Tibial nerve (tissue), 4 donors: ENCODE measurements at regions not wholly inside any gene's neighbourhood (a gene's known extent, or its start where the extent isn't known, plus 50 kb on each side); places are given as distances from the start of the nearest gene placed in this dataset.

ENCODE experiments used
- DNase-seq, 2 donors: peaks; one replicate each; pipeline ENCODE4 v3.0.0-alpha.2; 2019; ENCODE audit warnings: low spot score in 2 of 2
- H3K27ac ChIP-seq, 4 donors: fragments of 200-600 bp; sonication (generic) in 3 of 4; one replicate each; pipeline ENCODE4 v1.5.1; 2017 to 2019; ENCODE audit warnings: mild to moderate bottlenecking in 1 of 4
- H3K27me3 ChIP-seq, 2 donors: fragments of 200-600 bp; sonication (generic) in 1 of 2; one replicate each; pipeline versions ENCODE4 v1.5.1 to v1.6.0; 2017 to 2019
- H3K36me3 ChIP-seq, 3 donors: fragments of 200-600 bp; sonication (generic); one replicate each; pipeline ENCODE4 v1.5.1; 2018 to 2019
- H3K4me1 ChIP-seq, 4 donors: fragments of 200-600 bp; sonication (generic) in 3 of 4; one replicate each; pipeline ENCODE4 v1.5.1; 2017 to 2019
- H3K4me3 ChIP-seq, 4 donors: fragments of 200-600 bp; sonication (generic) in 3 of 4; one replicate each; pipeline ENCODE4 v1.5.1; 2017 to 2019; ENCODE audit warnings: mild to moderate bottlenecking in 1 of 4, moderate library complexity in 1 of 4
- H3K9me3 ChIP-seq, 4 donors: fragments of 200-600 bp; sonication (generic) in 3 of 4; one replicate each; pipeline ENCODE4 v1.5.1; 2017 to 2019
- CTCF ChIP-seq, 5 experiments: fragments of 200-600 bp in 3 of 5; fragments of 450-650 bp in 2 of 5; sonication (generic) in 3 of 5; IDR thresholded peaks; one replicate each; pipeline ENCODE4 v1.5.1; 2016 to 2019; ENCODE audit warnings: antibody characterized with exemption in 5 of 5, mild to moderate bottlenecking in 3 of 5, moderate library complexity in 2 of 5
- EP300 ChIP-seq, 2 donors: sonication (generic); formaldehyde crosslinking; IDR thresholded peaks; one replicate each; pipeline ENCODE4 v1.6.1; 2017; ENCODE audit warnings: antibody characterized with exemption in 2 of 2, mild to moderate bottlenecking in 1 of 2
- POLR2A ChIP-seq, 2 donors: fragments of 450-650 bp; IDR thresholded peaks; one replicate each; pipeline ENCODE4 v1.6.1; 2017; ENCODE audit warnings: antibody characterized with exemption in 2 of 2, mild to moderate bottlenecking in 2 of 2, moderate library complexity in 2 of 2
- WGBS, 2 donors: methylation state at CpG; one replicate each; pipeline ENCODE4 v1.1.5; 2018; 5-methylcytosine and 5-hydroxymethylcytosine counted together

- no peaks in the 10 kb centered on the region for H3K4me1 ChIP-seq
- H3K36me3 ChIP-seq: no peaks in the 10 kb centered on the region
- H3K4me3 ChIP-seq: no peak overlapping the region
- no peaks in the 10 kb centered on the region for H3K9me3 ChIP-seq
- WGBS, 2 donors: 60 to 69% methylated on average over 1 of the region's 1 CpG
- H3K27me3 ChIP-seq: no peaks in the 10 kb centered on the region
- TF ChIP-seq CTCF (IDR thresholded peaks at IDR 0.05) (no peak), EP300 (IDR thresholded peaks at IDR 0.05) (no peak), POLR2A (IDR thresholded peaks at IDR 0.05) (no peak)
- no peak overlapping the region for H3K27ac ChIP-seq
- no peak for DNase-seq
Measured at GRCh38 chr3:135348690-135349089, 553.6 kb downstream of the EPHB1 start.

- Histone ChIP-seq H3K4me1 (no peaks in the 10 kb centered on the region), H3K27ac (no peak overlapping the region), H3K9me3 (peaks cover 0 to 2% (median 0%) of the 10 kb centered on the region in 4 donors), H3K4me3 (no peak overlapping the region), H3K27me3 (no peaks in the 10 kb centered on the region), H3K36me3 (no peaks in the 10 kb centered on the region)
- DNase-seq: no peak
- TF ChIP-seq CTCF (IDR thresholded peaks at IDR 0.05) (no peak), EP300 (IDR thresholded peaks at IDR 0.05) (no peak), POLR2A (IDR thresholded peaks at IDR 0.05) (no peak)
- WGBS, 2 donors: 76 to 80% methylated on average over 8 of the region's 8 CpGs
Measured at GRCh38 chr3:135349254-135349948, 554.3 kb downstream of the EPHB1 start.

- Histone ChIP-seq H3K4me3 (no peak overlapping the region), H3K9me3 (peaks cover 0 to 7% (median 0%) of the 10 kb centered on the region in 4 donors), H3K4me1 (no peaks in the 10 kb centered on the region), H3K27ac (no peak overlapping the region), H3K36me3 (no peaks in the 10 kb centered on the region), H3K27me3 (no peaks in the 10 kb centered on the region)
- TF ChIP-seq POLR2A (IDR thresholded peaks at IDR 0.05): no peak
- no peak for TF ChIP-seq EP300 (IDR thresholded peaks at IDR 0.05)
- TF ChIP-seq CTCF (IDR thresholded peaks at IDR 0.05): no peak
- WGBS, 2 donors: 73 to 81% methylated on average over 8 of the region's 8 CpGs
- DNase-seq: no peak
Measured at GRCh38 chr3:135352213-135352612, 557.2 kb downstream of the EPHB1 start.

- Histone ChIP-seq H3K27me3 (no peaks in the 10 kb centered on the region), H3K36me3 (no peaks in the 10 kb centered on the region), H3K9me3 (no peaks in the 10 kb centered on the region), H3K4me3 (no peak overlapping the region), H3K27ac (no peak overlapping the region), H3K4me1 (no peaks in the 10 kb centered on the region)
- no peak for TF ChIP-seq POLR2A (IDR thresholded peaks at IDR 0.05)
- no peak for TF ChIP-seq CTCF (IDR thresholded peaks at IDR 0.05)
- TF ChIP-seq EP300 (IDR thresholded peaks at IDR 0.05): no peak
- 73 to 80% methylated on average over 3 of the region's 3 CpGs for WGBS, 2 donors
- no peak for DNase-seq
Measured at GRCh38 chr3:135362889-135363288, 567.8 kb downstream of the EPHB1 start.

GRCh38 chr3:135364676-135365075 is 569.6 kb downstream of the EPHB1 start:
- no peak for DNase-seq
- Histone ChIP-seq H3K27me3 (no peaks in the 10 kb centered on the region), H3K36me3 (no peaks in the 10 kb centered on the region), H3K4me3 (no peak overlapping the region), H3K9me3 (no peaks in the 10 kb centered on the region), H3K27ac (no peak overlapping the region), H3K4me1 (no peaks in the 10 kb centered on the region)
- no peak for TF ChIP-seq EP300 (IDR thresholded peaks at IDR 0.05)
- no peak for TF ChIP-seq POLR2A (IDR thresholded peaks at IDR 0.05)
- TF ChIP-seq CTCF (IDR thresholded peaks at IDR 0.05): no peak
